ENCODE measurements at regions not wholly inside any gene's neighbourhood (a gene's known extent, or its start where the extent isn't known, plus 50 kb on each side); places are given as distances from the start of the nearest gene placed in this dataset.

GRCh38 chr2:17272652-17273525 is 245.4 kb downstream of the RAD51AP2 start:
- Histone ChIP-seq H3K9me3 (ENCODE audit: control insufficient read depth, insufficient read depth, low read length) (no peaks in the 10 kb centered on the region), H3K27ac (ENCODE audit: low read length) (no peak overlapping the region), H3K27me3 (ENCODE audit: control insufficient read depth, insufficient read depth, low read length) (no peaks in the 10 kb centered on the region), H3K36me3 (ENCODE audit: control insufficient read depth, insufficient read depth, low read length) (no peaks in the 10 kb centered on the region), H3K4me1 (ENCODE audit: control insufficient read depth, insufficient read depth, low read length) (no peaks in the 10 kb centered on the region), H3K4me3 (ENCODE audit: low read length) (no peak overlapping the region)
- TF ChIP-seq CTCF (IDR thresholded peaks at IDR 0.05), result no peak
- Mint-ChIP-seq H3K27ac (no peak overlapping the region), H3K4me3 (no peak overlapping the region), H3K36me3 (no peaks in the 10 kb centered on the region), H3K27me3 (ENCODE audit: low read depth in 2 of 2) (no peaks in the 10 kb centered on the region), H3K4me1 (no peaks in the 10 kb centered on the region), H3K9me3 (peaks cover 12% of the 10 kb centered on the region in 2 donors)
- intact Hi-C loops (cut with micrococcal nuclease), result no loop called here
- WGBS (ENCODE audit: insufficient coverage), result 79% methylated on average over 8 of the region's 8 CpGs
- DNase-seq, result no peak
- ATAC-seq, result no peak

GRCh38 chr2:17272170-17272569 is 246.1 kb downstream of the RAD51AP2 start:
- ATAC-seq (no peak), DNase-seq (no peak)
- Mint-ChIP-seq H3K4me3 (no peak overlapping the region), H3K4me1 (no peaks in the 10 kb centered on the region), H3K27ac (no peak overlapping the region), H3K36me3 (no peaks in the 10 kb centered on the region), H3K9me3 (peaks cover 12 to 13% of the 10 kb centered on the region in 2 donors), H3K27me3 (ENCODE audit: low read depth in 2 of 2) (no peaks in the 10 kb centered on the region)
- H3K36me3 ChIP-seq (ENCODE audit: control insufficient read depth, insufficient read depth, low read length), result no peaks in the 10 kb centered on the region
- no peak overlapping the region for H3K4me3 ChIP-seq (ENCODE audit: low read length)
- TF ChIP-seq CTCF (IDR thresholded peaks at IDR 0.05), result no peak
- H3K27ac ChIP-seq (ENCODE audit: low read length), result no peak overlapping the region
- intact Hi-C loops (cut with micrococcal nuclease), result no loop called here
- no peaks in the 10 kb centered on the region for H3K4me1 ChIP-seq (ENCODE audit: control insufficient read depth, insufficient read depth, low read length)
- H3K9me3 ChIP-seq (ENCODE audit: control insufficient read depth, insufficient read depth, low read length), result no peaks in the 10 kb centered on the region
- H3K27me3 ChIP-seq (ENCODE audit: control insufficient read depth, insufficient read depth, low read length), result no peaks in the 10 kb centered on the region
- 100% methylated on average over 1 of the region's 1 CpG for WGBS (ENCODE audit: insufficient coverage)

- no peaks in the 10 kb centered on the region for H3K36me3 Mint-ChIP-seq
- H3K27me3 ChIP-seq (ENCODE audit: control insufficient read depth, insufficient read depth, low read length), result no peaks in the 10 kb centered on the region
- intact Hi-C loops (cut with micrococcal nuclease), result no loop called here
- H3K9me3 ChIP-seq (ENCODE audit: control insufficient read depth, insufficient read depth, low read length), result no peaks in the 10 kb centered on the region
- no peaks in the 10 kb centered on the region for H3K27me3 Mint-ChIP-seq (ENCODE audit: low read depth in 2 of 2)
- ATAC-seq (no peak), DNase-seq (no peak)
- H3K9me3 Mint-ChIP-seq, result peaks cover 15 to 16% of the 10 kb centered on the region in 2 donors
- no peak overlapping the region for H3K4me3 ChIP-seq (ENCODE audit: low read length)
- TF ChIP-seq CTCF (IDR thresholded peaks at IDR 0.05), result no peak
- H3K4me1 ChIP-seq (ENCODE audit: control insufficient read depth, insufficient read depth, low read length), result no peaks in the 10 kb centered on the region
- WGBS (ENCODE audit: insufficient coverage), result 98% methylated on average over 4 of the region's 4 CpGs
- H3K4me3 Mint-ChIP-seq, result no peak overlapping the region
- H3K4me1 Mint-ChIP-seq, result no peaks in the 10 kb centered on the region
- no peak overlapping the region for H3K27ac Mint-ChIP-seq
- H3K36me3 ChIP-seq (ENCODE audit: control insufficient read depth, insufficient read depth, low read length), result no peaks in the 10 kb centered on the region
- no peak overlapping the region for H3K27ac ChIP-seq (ENCODE audit: low read length)
Measured at GRCh38 chr2:17271416-17271815, 246.8 kb downstream of the RAD51AP2 start.

- Mint-ChIP-seq H3K4me3 (no peak overlapping the region), H3K4me1 (no peaks in the 10 kb centered on the region), H3K9me3 (peaks cover 15 to 16% of the 10 kb centered on the region in 2 donors), H3K27ac (no peak overlapping the region), H3K27me3 (ENCODE audit: low read depth in 2 of 2) (no peaks in the 10 kb centered on the region), H3K36me3 (no peaks in the 10 kb centered on the region)
- Histone ChIP-seq H3K4me1 (ENCODE audit: control insufficient read depth, insufficient read depth, low read length) (no peaks in the 10 kb centered on the region), H3K4me3 (ENCODE audit: low read length) (no peak overlapping the region), H3K36me3 (ENCODE audit: control insufficient read depth, insufficient read depth, low read length) (no peaks in the 10 kb centered on the region), H3K9me3 (ENCODE audit: control insufficient read depth, insufficient read depth, low read length) (no peaks in the 10 kb centered on the region), H3K27ac (ENCODE audit: low read length) (no peak overlapping the region), H3K27me3 (ENCODE audit: control insufficient read depth, insufficient read depth, low read length) (no peaks in the 10 kb centered on the region)
- intact Hi-C loops (cut with micrococcal nuclease), result no loop called here
- DNase-seq, result no peak
- 70% methylated on average over 5 of the region's 5 CpGs for WGBS (ENCODE audit: insufficient coverage)
- no peak for ATAC-seq
- no peak for TF ChIP-seq CTCF (IDR thresholded peaks at IDR 0.05)
Measured at GRCh38 chr2:17270894-17271293, 247.3 kb downstream of the RAD51AP2 start.
